NOMO-1 (cell line): ENCODE measurements at regions not wholly inside any gene's neighbourhood (a gene's known extent, or its start where the extent isn't known, plus 50 kb on each side); places are given as distances from the start of the nearest gene placed in this dataset.
A peak's percentile ranks its signal among the peaks of the same experiment; 100 is the strongest.

Experiments used
- DNase-seq, 2 experiments: peaks; one replicate each; lab custom pipeline; 2025; ENCODE audit not compliant: unreplicated experiment in 2 of 2; lab: John Stamatoyannopoulos, UW

GRCh38 chr5:89034588-89034987, 151.6 kb upstream of the MEF2C start:
- DNase-seq = no peak

- no peak for DNase-seq
Observed at GRCh38 chr5:89030798-89031197, 147.8 kb upstream of the MEF2C start.

GRCh38 chr5:89028595-89029285, 145.8 kb upstream of the MEF2C start:
- no peak for DNase-seq

GRCh38 chr5:89024045-89024444, 141.1 kb upstream of the MEF2C start:
- no peak for DNase-seq

GRCh38 chr5:89020926-89021610, 138.1 kb upstream of the MEF2C start:
- no peak for DNase-seq

- no peak for DNase-seq
Observed at GRCh38 chr5:89016741-89017303, 133.8 kb upstream of the MEF2C start.

GRCh38 chr5:89015409-89015808, 132.4 kb upstream of the MEF2C start:
- DNase-seq = no peak

- no peak for DNase-seq
Observed at GRCh38 chr5:89011778-89012711, 129.1 kb upstream of the MEF2C start.

GRCh38 chr5:89010512-89010911, 127.5 kb upstream of the MEF2C start:
- DNase-seq = no peak

GRCh38 chr5:89008291-89008690, 125.3 kb upstream of the MEF2C start:
- DNase-seq = no peak

- DNase-seq = no peak
Observed at GRCh38 chr5:89005990-89006389, 123.0 kb upstream of the MEF2C start.

GRCh38 chr5:89004379-89004778, 121.4 kb upstream of the MEF2C start:
- DNase-seq = no peak

- DNase-seq = no peak
Observed at GRCh38 chr5:89003563-89004036, 120.6 kb upstream of the MEF2C start.

- DNase-seq = no peak
Observed at GRCh38 chr5:88999853-89000252, 116.9 kb upstream of the MEF2C start.

- DNase-seq = no peak
Observed at GRCh38 chr5:88997937-88998336, 115.0 kb upstream of the MEF2C start.

- no peak for DNase-seq
Observed at GRCh38 chr5:88984040-88984439, 101.1 kb upstream of the MEF2C start.

- no peak for DNase-seq
Observed at GRCh38 chr5:88979726-88980125, 96.7 kb upstream of the MEF2C start.

GRCh38 chr5:88979244-88979643, 96.3 kb upstream of the MEF2C start:
- DNase-seq = peak; percentile 27 to 82

- no peak for DNase-seq
Observed at GRCh38 chr5:88976914-88977313, 93.9 kb upstream of the MEF2C start.

- no peak for DNase-seq
Observed at GRCh38 chr5:88967633-88968585, 84.9 kb upstream of the MEF2C start.
